ENCODE measurements at regions not wholly inside any gene's neighbourhood (a gene's known extent, or its start where the extent isn't known, plus 50 kb on each side); places are given as distances from the start of the nearest gene placed in this dataset.
"Not testable (repeated sequence)": the region's sequence is repeated elsewhere in the genome, so short reads cannot be mapped to it uniquely, and the experiment has no call there.

DNA sequence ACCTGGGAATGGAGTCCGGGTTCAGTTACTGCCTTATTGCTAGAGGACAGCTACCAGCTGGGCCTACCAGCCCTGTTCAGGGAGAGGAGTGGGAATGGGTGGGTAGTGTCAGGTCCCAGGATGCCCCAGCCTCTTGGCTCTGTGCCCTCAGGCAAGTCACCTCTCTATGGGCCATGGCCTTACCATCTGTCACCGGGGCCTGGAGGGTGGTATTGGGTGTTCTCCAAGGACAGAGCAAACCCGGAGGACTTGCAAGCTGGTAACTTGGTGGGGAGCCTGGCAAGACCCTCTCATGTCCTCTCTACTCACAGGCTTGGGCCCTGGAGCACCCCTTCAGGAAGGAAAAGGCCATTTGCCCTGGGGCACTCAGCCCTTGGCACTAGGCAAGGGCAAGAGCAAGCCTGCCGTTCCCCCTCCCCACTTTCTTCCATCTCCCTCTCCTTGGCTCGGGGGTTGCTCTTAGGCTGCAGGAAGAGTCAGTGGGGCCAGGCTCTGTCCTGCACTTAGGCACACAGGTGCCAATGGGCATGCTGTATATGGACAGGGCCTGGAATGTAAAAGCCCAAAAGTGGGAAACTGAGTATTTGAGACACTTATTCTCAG is 170.0 kb upstream of the ZNF267 start:
- DNase-seq, result no peak

DNA sequence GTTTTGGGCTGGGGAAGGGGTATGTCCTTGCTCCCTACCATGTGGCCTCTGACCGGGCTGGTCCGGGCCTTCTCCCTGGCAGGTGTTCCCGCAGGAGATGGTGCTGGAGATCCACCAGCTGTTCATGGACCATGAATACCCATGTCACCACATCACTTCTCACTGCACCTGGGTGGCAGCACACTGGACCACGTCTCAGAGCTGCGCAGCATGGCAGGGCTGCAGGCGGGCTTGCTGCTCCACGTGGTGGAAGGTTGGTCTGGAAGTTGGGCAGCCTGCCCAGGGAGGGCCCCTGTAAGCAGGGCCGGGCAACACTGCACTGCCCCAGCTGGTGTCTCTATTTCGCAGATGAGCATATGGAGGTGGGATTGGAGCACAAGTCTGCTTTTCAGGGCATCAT is 169.5 kb upstream of the ZNF267 start:
- no peak for DNase-seq

DNA sequence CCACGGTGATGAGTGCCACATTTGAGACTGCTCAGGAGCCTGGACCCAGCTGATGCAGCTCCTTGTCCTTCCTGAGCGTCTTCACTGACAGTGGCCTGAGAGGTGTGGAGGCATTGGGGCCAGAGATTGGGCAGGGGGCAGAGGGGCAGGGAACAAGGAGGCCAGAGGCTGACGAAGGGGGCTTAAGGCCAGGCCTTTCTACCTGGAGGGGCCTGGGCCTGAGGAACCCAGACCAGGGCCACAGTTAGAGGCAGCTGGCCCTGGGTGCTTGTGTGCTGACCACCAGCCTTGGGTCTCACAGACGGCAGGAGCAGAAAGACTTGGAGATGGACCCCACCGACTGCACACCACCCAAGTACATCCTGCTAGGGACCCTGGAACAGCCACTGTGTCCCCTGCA is 168.2 kb upstream of the ZNF267 start:
- DNase-seq, result no peak

DNA sequence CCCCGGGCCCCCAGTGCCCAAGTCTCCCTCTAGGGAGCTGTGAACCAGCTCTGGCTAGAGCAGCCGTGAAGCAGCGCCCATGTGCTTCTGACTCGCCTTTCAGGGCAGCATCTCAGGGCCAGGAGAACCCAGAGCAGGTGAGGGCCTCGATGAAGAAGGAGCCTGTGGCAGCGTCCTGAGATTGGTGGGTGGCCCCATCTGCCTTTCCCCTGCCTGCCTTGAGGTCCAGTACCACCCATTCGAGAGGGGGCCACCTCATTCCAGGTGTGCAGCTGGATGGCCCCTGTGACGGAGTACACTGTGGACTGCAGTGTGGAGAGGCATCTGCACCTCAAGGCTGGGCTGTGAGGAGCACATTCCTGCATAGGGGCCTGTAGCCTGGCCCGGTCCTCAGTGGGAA is 167.3 kb upstream of the ZNF267 start:
- no peak for DNase-seq

DNA sequence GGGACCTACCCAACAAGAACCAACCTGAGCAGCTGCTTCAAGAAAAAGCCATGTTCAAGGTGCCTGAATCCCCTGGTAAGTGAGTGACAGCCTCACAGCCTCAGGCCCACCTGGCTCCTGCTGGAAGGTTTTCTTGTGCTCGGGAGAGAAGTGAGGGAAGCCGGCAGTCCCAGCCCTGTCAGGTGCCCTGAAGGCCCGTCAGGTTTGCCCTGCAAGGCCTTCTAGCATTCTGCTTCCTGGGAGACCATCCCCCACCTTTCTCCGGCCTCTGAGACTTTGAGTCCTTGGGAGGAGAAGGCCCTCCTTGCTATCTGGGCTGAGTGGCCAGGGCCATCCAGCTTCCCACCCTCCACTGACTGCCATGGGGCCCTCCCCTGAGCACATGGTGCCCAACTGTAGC is 166.7 kb upstream of the ZNF267 start:
- DNase-seq, result no peak

DNA sequence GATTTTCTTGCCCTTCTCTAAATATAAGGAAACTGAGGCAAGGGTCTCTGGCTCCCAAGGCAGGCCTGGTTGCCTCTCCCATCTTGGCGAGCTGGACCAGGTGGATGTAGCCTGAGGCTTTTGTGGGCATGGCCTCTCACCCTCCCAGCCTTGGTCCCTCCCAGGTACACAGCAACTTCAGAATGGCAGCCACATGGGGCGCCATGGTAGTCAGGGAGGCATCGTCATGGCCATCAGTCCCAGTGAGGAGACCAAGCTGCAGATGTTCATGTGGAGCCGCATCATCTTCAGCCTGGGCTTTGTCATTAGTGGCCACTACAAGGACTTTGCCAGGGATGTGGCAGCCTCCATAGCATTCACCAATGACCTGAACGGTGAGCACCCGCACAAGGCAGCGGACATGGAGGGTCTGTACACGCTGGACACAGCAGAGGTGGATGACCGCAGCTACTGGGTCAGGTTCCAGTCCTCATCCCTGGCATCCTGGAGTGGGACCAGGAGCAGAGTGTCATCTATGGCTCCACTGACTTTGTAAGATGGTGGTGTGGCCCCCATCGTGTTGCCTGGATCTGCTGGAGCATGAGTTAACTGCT is 165.8 kb upstream of the ZNF267 start:
- DNase-seq, result no peak

DNA sequence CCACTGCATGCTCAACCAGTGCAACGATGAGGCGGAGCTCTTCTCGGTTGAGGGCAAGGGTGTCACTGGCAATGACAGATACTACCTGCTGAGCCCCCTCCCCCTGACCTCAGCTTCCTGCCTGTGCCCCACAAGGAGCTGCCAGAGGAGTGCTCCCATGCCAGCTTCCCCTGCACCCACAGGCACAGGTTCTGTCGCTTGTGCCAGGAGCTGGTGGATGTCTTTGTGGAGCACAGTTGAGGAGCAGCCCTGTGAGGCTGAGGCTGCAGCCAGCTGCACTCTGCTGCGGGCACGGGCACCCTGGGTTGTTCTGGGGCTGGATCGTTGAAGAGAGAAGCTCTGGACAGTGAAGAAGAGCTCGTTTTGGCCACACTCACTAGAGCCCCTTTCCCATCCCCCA is 165.3 kb upstream of the ZNF267 start:
- no peak for DNase-seq

DNA sequence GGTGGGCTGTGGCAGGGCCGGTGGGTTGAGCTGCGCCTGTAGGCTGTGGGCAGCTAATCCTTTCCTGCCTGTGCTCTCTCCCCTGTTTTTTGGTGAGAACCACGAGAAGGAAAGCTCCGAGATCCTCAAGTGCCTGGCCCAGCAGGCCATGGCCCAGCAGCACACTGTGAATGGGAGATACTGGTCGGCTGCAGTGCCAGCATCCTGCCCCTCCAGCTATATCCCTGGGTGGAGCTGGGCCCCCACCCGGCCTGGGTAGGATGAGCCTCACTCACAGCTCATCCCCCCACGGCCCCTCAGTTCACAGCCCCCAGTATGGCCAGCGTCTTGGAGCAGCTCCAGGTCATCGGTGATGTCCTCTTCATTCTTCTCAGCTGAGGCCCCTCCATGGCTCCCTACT is 164.4 kb upstream of the ZNF267 start:
- no peak for DNase-seq

DNA sequence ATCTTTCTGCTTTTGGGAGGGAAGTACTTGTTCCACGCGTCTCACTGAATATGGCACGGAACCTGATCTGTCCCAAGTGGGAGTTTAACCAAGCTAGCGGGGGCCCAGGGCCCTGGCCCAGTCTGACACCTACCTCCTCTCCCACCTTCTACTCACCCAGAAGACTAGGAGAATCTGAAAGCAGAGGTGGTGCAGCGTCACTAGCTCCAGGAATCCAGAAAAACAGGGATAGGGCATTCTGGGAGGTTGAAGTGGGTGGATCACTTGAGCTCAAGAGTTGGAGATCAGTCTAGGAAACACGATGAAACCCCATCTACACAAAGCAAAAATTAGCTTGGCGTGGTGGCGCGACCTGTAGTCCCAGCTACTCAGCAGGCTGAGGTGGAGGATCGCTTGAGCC is 163.5 kb upstream of the ZNF267 start:
- DNase-seq, result no peak

DNA sequence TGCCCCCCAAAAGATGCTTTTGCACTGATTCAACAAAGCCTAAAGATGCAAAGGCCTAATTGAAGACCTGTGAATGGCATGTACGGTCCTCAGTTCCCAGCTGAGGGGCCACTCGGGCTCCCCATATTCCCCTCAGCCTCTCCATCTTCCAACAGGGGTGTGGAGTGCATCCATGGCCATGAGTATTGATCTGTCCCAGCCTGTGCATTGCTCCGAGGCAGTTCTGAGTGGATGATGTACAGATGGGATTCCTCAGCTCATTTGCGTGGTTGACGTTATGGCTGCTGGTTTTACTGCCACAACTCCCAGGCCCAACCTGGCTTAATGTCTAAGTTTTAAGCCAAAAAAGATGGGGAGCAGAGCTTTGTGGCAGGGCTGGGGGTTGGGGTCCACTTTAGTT is 162.7 kb upstream of the ZNF267 start:
- no peak for DNase-seq

DNA sequence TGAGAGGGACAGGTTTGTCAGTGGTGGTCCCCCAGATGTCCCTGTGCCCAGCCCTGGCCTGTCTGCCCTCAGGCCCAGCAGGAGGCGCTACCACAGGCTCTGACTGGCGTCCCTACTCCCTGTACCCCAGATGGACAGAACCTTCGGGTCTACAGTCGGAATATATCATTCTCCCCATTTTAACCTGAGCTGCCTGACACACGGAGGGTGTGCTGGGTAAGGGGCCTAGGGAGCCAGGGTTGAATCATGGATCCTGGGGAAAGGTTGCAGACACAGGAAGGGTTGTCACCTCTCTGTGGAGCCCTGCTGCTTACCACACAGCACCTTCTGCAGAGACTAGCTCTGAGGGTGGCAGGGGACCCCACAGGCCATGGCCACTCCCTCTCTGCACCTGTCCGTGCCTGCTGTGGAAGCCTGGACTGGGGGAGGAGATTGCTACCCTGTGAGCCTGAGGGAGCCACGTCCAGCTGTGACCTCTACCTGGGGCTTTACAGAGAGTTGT is 162.2 kb upstream of the ZNF267 start:
- DNase-seq, result no peak

DNA sequence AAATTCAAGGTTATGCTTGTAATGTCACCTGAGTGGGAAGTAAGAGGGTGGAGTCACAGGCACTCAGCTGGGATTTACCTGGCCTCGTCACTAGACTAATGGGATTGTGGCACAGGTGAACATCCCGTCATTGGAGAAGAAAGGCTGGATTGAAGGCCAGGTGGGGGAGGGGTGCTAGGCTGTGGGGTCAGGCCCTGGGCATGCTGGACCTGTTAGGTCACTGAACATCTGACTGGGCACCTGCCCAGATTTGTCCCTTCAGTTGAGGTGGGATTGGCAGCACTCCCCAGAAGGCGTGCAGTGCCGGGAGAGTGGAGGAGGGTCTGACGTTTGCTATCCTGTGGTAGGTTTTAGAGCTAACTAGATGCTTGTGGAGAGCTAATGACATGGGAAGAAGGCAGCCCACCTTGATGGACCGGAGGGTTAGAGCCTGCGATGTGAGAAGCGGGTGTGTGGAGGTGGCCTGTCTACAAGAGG is 161.5 kb upstream of the ZNF267 start:
- no peak for DNase-seq

DNA sequence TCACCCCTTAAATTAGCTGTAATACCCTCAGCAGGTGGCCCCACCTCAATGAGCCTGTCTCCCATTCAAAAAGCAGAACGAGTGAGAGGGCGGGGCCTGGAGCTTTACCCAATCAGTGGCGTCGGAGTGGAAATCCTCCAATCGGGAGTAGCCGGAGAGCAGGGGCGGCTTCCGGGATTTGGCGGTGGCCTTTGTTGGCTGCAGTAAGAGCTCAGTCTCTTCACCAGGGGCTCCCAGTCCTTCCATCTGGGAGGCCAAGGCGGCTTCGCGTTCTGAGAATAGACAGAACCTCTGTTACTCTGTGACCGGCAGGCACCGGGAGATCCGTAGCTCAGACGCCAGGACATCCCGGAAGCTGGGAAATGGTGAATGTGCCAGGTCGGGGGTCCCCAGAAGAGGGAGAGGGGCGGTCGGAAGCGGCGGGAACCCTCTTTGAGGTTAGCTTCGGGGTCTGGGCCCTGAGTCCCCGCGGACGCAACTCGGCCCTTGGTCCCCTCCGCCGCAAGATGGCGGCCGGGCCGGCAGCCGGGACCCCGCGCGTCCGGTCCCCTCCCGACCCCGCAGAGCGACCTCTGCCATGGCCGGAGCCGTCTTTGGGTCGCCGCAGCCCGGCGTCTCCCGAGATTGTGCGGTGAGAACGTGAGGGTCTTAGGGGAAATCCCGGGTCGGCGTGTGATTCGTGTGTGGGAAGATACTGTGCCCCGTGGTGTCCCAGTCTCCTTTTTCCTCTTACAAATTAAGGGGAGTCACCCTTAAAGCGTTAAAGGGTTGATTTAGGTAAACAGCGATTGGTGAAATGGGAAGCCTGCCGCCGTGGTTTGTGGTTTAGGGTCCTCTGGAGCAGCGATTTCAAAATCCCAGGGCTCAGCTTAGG is 160.3 kb upstream of the ZNF267 start:
- DNase-seq, result peak; percentile 98

DNA sequence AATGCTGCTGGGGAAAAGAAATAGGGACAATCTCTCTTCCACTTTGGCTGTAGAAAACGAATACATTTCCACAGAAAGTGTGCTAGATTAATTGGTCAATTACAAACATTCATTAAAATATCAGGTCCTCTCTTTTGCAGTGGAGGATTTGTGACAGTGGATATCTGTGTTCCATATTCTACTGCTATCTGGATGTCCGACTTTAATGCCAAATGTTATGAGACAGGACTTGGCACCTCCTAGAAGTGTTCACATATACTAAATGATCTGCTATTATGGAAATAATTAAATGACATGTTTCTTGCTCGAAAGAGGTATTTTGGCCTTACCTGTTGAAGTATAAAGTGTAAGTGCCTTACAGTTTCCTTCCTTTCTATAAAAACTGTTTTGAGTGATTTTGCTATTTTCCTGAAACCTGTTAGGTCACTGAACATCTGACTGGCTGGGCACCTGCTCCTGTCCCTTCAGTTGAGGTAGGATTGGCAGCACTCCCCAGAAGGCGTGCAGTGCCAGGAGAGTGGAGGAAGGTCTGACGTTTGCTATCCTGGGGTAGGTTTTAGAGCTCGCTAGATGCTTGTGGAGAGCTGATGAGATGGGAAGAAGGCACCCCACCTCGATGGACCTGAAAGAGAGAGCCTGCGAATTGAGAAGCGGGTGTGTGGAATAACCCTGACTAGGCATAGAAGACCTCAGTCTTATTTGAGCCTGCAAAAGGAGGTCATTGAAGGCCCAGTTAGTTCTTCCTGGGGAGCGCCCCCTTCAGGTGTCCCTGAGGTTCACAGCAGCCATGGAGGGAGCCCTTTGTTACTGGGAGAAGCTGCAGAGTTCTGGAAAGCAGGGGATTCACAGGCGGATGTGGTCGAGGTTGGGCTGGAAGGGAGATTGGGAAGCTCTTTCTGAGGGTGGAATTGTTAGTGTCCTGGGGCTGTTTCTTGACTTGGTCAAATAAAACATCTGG is 159.4 kb upstream of the ZNF267 start:
- no peak for DNase-seq

DNA sequence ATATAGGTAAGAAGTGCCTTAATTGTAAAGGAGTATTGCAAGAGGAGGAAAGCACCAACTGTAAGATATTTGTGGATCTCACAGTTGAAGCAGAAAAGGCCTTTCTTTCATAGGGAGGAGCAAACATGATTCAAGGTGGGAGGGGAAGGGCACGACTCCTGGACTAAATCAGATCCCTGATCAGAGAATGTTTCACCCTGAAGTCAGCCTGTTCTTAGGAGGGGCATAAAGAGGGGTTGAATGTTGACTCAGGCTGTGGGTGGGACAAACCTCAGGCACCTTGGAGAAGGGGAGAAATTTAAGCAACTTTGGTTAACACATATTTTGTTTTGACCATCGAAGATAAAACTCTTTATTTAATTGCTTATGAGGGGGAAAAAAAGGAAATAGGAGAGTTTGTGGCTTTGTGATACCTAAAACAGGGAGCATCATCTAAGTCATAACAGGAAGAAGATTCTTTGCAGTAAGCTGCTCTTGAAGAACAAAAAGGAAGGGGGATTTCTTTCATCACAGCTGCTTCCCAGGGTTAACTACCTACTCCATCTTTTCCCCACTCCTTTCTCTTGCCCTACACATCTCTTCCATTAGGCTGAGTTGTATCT is 158.6 kb upstream of the ZNF267 start:
- no peak for DNase-seq

DNA sequence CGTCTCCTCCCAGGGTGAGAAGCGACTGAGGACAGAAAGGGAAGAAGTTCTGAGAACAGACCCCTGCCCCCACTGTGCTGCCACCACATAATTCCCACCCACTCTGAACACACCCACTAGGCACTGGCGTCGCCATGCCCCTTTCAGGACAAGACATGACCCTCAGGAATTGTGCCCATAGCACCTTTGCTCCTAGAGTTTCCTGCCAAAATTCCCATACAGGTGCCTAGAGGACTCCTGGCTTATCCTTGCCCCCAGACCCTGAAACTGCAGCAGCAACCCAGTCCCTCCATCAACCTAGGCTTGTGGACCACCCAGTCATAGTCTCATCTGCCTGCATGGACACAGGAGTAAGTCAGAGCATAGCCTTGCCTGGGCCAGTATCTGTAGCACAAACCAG is 157.7 kb upstream of the ZNF267 start:
- no peak for DNase-seq

DNA sequence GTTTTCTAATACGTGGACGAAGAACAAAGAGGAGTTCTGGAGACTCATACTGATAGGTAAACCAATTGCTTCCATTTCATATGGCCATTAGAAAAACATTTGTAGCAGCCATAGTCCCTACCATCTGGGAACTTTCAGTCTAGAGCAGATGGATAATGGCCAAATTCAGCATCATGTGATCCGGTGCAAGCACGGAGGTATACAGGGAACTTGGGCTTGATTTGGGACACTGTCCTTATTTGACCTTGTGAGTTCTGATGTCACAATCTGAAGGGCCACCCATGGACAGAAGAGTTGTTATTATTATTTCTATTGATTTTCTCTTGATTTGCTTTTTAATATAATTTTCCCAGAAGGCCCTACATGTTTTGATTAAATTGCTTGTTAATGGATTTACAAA is 154.6 kb upstream of the ZNF267 start:
- no peak for DNase-seq

DNA sequence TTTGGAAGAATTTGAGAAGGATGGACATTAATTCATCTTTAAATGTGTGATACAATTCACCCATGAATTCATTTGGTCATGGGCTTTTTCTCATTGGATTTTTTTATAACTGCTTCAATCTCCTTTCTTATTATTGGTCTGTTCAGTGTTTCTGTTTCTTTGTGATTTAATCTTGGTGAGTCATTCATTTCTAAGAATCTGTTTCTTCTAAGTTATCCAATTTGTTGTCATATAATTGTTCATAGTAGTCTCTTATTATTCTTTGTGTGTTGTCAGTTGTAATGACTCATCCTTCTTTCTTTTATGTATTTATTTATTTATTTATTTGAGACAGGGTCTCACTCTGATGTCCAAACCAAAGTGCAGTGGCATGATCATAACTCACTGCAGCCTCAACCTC is 146.1 kb upstream of the ZNF267 start:
- no peak for DNase-seq

DNA sequence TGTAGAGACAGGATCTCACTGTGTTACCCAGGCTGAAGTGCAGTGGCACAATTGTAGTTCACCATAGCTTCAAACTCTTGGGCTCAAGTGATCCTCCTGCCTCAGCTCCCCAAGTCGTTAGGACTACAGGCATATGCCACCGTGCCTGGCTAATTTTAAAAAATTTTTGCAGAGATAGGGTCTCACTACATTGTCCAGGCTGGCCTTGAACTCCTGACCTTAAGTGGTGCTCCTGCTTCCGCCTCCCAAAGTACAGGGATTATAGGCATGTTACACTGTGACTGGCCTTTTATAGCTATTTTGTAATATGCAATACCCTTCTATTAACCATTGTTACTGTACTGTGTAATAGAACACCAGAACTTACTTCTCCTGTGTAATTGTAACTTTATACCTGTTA is 139.3 kb upstream of the ZNF267 start:
- DNase-seq, result no peak

DNA sequence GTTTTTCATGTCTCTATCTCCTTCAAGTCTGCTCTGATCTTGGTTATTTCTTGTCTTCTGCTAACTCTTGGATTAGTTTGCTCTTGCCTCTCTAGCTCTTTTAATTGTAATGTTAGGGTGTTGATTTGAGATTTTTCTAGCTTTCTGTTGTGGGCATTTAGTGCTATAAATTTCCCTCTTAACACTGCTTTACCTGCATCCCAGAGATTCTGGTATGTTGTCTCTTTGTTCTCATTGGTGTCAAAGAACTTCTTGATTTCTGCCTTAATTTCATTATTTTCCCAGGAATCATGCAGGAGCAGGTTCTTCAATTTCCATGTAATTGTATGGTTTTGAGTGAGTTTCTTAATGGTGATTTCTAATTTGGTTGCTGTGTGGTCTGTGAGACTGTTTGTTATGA is 128.5 kb upstream of the ZNF267 start:
- DNase-seq, result not testable (repeated sequence)

DNA sequence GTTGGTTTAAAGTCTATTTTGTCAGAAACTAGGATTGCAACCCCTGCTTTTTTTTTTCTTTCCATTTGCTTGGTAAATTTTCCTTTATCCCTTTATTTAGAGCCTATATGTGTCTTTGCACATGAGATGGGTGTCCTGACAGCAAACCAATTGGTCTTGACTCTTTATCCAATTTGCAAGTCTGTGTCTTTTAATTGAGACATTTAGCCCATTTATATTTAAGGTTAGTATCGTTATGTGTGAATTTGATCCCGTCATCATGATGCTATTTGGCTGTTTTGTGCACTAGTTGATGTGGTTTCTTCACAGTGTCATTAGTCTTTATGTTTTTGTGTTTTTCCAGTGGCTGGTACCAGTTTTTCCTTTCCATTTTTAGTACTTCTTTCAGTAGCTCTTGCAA is 127.7 kb upstream of the ZNF267 start:
- DNase-seq, result no peak

DNA sequence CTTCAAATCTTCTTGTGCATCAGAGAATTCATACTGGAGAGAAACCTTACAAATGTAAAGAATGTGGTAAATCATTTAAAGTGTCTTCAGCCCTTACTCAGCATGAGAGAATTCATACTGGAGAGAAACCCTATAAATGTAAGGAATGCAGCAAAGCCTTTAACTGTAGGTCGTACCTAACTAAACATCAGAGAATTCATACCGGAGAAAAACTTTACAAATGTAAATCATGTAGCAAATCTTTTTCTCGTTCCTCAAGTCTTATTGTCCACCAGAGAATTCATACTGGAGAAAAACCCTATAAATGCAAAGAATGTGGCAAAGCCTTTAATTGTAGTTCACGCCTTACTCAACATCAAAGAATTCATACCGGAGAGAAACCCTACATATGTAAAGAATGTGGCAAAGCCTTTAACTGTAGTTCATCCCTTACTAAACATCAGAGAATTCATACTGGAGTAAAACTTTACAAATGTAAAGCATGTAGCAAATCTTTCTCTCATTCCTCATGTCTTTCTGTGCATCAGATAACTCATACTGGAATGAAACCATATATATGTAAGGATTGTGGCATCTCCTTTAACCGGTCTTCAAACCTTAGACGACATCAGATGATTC is 118.5 kb upstream of the ZNF267 start:
- no peak for DNase-seq

All from NCI-H345 (cell line).